ENCODE measurements at regions not wholly inside any gene's neighbourhood (a gene's known extent, or its start where the extent isn't known, plus 50 kb on each side); places are given as distances from the start of the nearest gene placed in this dataset.

GRCh38 chrX:26747877-26748276 is 531.9 kb downstream of the MAGEB5 start:
- no peak for TF ChIP-seq TEAD4 (IDR thresholded peaks at IDR 0.05)
- TF ChIP-seq RAD21 (IDR thresholded peaks at IDR 0.05; ENCODE audit: low read depth): no peak
- no peak for TF ChIP-seq FOXM1 (IDR thresholded peaks at IDR 0.05; ENCODE audit: borderline replicate concordance, low read depth)

DNA sequence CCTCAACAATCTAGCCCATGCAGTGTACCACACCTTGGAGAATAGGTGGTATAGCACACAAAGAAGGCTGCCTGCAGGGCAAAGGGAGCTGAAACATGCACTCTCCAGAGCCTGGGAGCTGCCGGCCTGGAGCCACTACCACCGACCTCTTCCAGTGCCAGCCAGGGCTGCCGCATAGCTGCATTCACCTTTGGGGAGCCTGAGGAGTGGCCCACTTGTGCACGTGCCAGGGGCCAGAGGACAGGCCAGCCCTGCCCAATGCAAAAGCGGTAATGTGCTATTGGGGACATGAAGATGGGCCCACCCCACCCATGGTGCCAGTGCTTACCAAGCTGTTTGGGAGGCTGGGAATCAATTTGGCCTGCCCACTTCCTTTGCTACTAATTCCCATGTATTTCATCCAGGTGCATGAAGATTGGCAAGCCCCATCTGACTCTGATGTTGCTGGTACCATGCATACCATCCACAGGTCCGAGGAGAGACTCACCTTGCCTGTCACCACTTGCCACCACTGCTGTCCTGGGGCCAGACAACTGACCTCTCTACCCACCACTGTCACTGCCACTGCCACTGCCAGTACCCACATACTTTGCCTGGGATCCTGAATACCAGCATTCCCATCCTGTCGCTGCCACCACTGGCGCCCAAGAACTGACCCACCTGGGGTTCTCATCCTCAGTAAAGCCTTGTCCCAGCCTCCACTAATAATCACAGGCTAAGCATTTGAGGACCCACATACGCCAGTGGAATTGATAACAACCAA is 506.9 kb downstream of the MAGEB5 start:
- no peak for TF ChIP-seq EP300 (IDR thresholded peaks at IDR 0.05; ENCODE audit: borderline replicate concordance)
- no peak for TF ChIP-seq FOXM1 (IDR thresholded peaks at IDR 0.05; ENCODE audit: borderline replicate concordance, low read depth)
- no peak for TF ChIP-seq ZBTB7A (IDR thresholded peaks at IDR 0.05; ENCODE audit: low read depth)
- TF ChIP-seq, protein P1, sequence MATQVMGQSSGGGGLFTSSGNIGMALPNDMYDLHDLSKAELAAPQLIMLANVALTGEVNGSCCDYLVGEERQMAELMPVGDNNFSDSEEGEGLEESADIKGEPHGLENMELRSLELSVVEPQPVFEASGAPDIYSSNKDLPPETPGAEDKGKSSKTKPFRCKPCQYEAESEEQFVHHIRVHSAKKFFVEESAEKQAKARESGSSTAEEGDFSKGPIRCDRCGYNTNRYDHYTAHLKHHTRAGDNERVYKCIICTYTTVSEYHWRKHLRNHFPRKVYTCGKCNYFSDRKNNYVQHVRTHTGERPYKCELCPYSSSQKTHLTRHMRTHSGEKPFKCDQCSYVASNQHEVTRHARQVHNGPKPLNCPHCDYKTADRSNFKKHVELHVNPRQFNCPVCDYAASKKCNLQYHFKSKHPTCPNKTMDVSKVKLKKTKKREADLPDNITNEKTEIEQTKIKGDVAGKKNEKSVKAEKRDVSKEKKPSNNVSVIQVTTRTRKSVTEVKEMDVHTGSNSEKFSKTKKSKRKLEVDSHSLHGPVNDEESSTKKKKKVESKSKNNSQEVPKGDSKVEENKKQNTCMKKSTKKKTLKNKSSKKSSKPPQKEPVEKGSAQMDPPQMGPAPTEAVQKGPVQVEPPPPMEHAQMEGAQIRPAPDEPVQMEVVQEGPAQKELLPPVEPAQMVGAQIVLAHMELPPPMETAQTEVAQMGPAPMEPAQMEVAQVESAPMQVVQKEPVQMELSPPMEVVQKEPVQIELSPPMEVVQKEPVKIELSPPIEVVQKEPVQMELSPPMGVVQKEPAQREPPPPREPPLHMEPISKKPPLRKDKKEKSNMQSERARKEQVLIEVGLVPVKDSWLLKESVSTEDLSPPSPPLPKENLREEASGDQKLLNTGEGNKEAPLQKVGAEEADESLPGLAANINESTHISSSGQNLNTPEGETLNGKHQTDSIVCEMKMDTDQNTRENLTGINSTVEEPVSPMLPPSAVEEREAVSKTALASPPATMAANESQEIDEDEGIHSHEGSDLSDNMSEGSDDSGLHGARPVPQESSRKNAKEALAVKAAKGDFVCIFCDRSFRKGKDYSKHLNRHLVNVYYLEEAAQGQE (IDR thresholded peaks at IDR 0.05; ENCODE audit: low read depth): no peak

- TF ChIP-seq ZBTB7A (IDR thresholded peaks at IDR 0.05; ENCODE audit: low read depth) (no peak), FOXM1 (IDR thresholded peaks at IDR 0.05; ENCODE audit: borderline replicate concordance, low read depth) (no peak), EP300 (IDR thresholded peaks at IDR 0.05; ENCODE audit: borderline replicate concordance) (no peak), TCF12 (IDR thresholded peaks at IDR 0.05; ENCODE audit: low read depth) (no peak), NFIC (IDR thresholded peaks at IDR 0.05) (no peak), USF1 (IDR thresholded peaks at IDR 0.05) (no peak), TEAD4 (IDR thresholded peaks at IDR 0.05) (no peak), EGR1 (IDR thresholded peaks at IDR 0.05) (no peak), CEBPB (IDR thresholded peaks at IDR 0.05) (no peak), TAF1 (IDR thresholded peaks at IDR 0.05; ENCODE audit: low read depth) (no peak), YY1 (IDR thresholded peaks at IDR 0.05; ENCODE audit: low read depth) (no peak), RAD21 (IDR thresholded peaks at IDR 0.05; ENCODE audit: low read depth) (no peak), CREB1 (IDR thresholded peaks at IDR 0.05; ENCODE audit: low read depth) (no peak), MAX (IDR thresholded peaks at IDR 0.05) (no peak)
- TF ChIP-seq, protein P1 (IDR thresholded peaks at IDR 0.05; ENCODE audit: low read depth): no peak
These were observed 456.6 kb downstream of the MAGEB5 start for GRCh38 chrX:26672571-26672970.

- TF ChIP-seq MAX (IDR thresholded peaks at IDR 0.05) (no peak), CREB1 (IDR thresholded peaks at IDR 0.05; ENCODE audit: low read depth) (no peak), YY1 (IDR thresholded peaks at IDR 0.05; ENCODE audit: low read depth) (no peak), TCF12 (IDR thresholded peaks at IDR 0.05; ENCODE audit: low read depth) (no peak), USF1 (IDR thresholded peaks at IDR 0.05) (no peak), FOXM1 (IDR thresholded peaks at IDR 0.05; ENCODE audit: borderline replicate concordance, low read depth) (no peak), TAF1 (IDR thresholded peaks at IDR 0.05; ENCODE audit: low read depth) (no peak), EGR1 (IDR thresholded peaks at IDR 0.05) (no peak), CEBPB (IDR thresholded peaks at IDR 0.05) (no peak), ZBTB7A (IDR thresholded peaks at IDR 0.05; ENCODE audit: low read depth) (no peak)
These were observed 454.6 kb downstream of the MAGEB5 start for GRCh38 chrX:26670521-26670920.

DNA sequence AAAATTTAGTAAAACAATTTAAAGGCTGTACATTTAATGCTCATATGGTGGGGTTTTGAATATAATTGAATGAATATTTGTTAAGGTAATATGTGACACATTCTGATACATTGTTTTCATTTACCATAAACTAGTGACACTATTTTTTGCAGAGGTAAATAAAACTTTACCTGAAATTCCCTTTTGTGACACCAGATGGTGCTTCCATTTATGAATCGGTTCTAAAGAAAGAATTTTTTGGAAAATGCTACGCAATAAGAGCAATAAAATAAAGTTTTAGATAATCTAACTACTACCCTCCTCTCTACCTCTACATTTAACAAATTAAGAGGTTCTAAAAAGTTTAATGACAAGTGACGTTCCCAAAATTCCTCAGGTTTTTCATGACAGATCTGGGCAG is 448.9 kb downstream of the MAGEB5 start:
- TF ChIP-seq CEBPB (IDR thresholded peaks at IDR 0.05) (no peak), NFIC (IDR thresholded peaks at IDR 0.05) (no peak), USF1 (IDR thresholded peaks at IDR 0.05) (no peak), TAF1 (IDR thresholded peaks at IDR 0.05; ENCODE audit: low read depth) (no peak), EP300 (IDR thresholded peaks at IDR 0.05; ENCODE audit: borderline replicate concordance) (no peak), FOXM1 (IDR thresholded peaks at IDR 0.05; ENCODE audit: borderline replicate concordance, low read depth) (no peak), RAD21 (IDR thresholded peaks at IDR 0.05; ENCODE audit: low read depth) (no peak), ZBTB7A (IDR thresholded peaks at IDR 0.05; ENCODE audit: low read depth) (no peak), TEAD4 (IDR thresholded peaks at IDR 0.05) (no peak), TCF12 (IDR thresholded peaks at IDR 0.05; ENCODE audit: low read depth) (no peak), CREB1 (IDR thresholded peaks at IDR 0.05; ENCODE audit: low read depth) (no peak), EGR1 (IDR thresholded peaks at IDR 0.05) (no peak), YY1 (IDR thresholded peaks at IDR 0.05; ENCODE audit: low read depth) (no peak), MAX (IDR thresholded peaks at IDR 0.05) (no peak)
- TF ChIP-seq, protein P1 (IDR thresholded peaks at IDR 0.05; ENCODE audit: low read depth): no peak

Data from Ishikawa (cell line).